Stimulated activated CD4-positive, alpha-beta T cell treated with anti-CD3 and anti-CD28 coated beads, Interleukin-12 subunit alpha, Interleukin-12 subunit beta, amount 100 ng/mL, for 4 hours (primary cell): ENCODE measurements at regions not wholly inside any gene's neighbourhood (a gene's known extent, or its start where the extent isn't known, plus 50 kb on each side); places are given as distances from the start of the nearest gene placed in this dataset.

Experiments
- DNase-seq: peaks from one replicate; pipeline ENCODE4 v3.0.0-alpha.2; 2020

GRCh38 chr13:106819413-106820180 is 251.7 kb upstream of the ARGLU1 start:
- no peak for DNase-seq

- DNase-seq = no peak
Measured at GRCh38 chr13:106818971-106819370, 251.0 kb upstream of the ARGLU1 start.

- DNase-seq = no peak
Measured at GRCh38 chr13:106815545-106815944, 247.6 kb upstream of the ARGLU1 start.

GRCh38 chr13:106814463-106814862 is 246.5 kb upstream of the ARGLU1 start:
- no peak for DNase-seq

GRCh38 chr13:106810069-106810468 is 242.1 kb upstream of the ARGLU1 start:
- no peak for DNase-seq

GRCh38 chr13:106804991-106805390 is 237.1 kb upstream of the ARGLU1 start:
- DNase-seq = no peak

GRCh38 chr13:106802917-106803316 is 235.0 kb upstream of the ARGLU1 start:
- no peak for DNase-seq

GRCh38 chr13:106799781-106800335 is 231.9 kb upstream of the ARGLU1 start:
- no peak for DNase-seq

GRCh38 chr13:106797081-106797640 is 229.2 kb upstream of the ARGLU1 start:
- DNase-seq = no peak

- DNase-seq = no peak
Measured at GRCh38 chr13:106796280-106797047, 228.5 kb upstream of the ARGLU1 start.

GRCh38 chr13:106795847-106796246 is 227.9 kb upstream of the ARGLU1 start:
- DNase-seq = no peak

GRCh38 chr13:106794117-106794516 is 226.2 kb upstream of the ARGLU1 start:
- no peak for DNase-seq

GRCh38 chr13:106789911-106790310 is 222.0 kb upstream of the ARGLU1 start:
- no peak for DNase-seq

GRCh38 chr13:106786006-106786563 is 218.1 kb upstream of the ARGLU1 start:
- DNase-seq = no peak

GRCh38 chr13:106774621-106775020 is 206.7 kb upstream of the ARGLU1 start:
- DNase-seq = no peak

- DNase-seq = no peak
Measured at GRCh38 chr13:106772006-106772601, 204.2 kb upstream of the ARGLU1 start.

GRCh38 chr13:106768991-106769390 is 201.1 kb upstream of the ARGLU1 start:
- DNase-seq = no peak

GRCh38 chr13:106762708-106763107 is 194.8 kb upstream of the ARGLU1 start:
- DNase-seq = no peak

GRCh38 chr13:106756446-106756845 is 188.5 kb upstream of the ARGLU1 start:
- no peak for DNase-seq

- DNase-seq = no peak
Measured at GRCh38 chr13:106755542-106755941, 187.6 kb upstream of the ARGLU1 start.

GRCh38 chr13:106753251-106753650 is 185.3 kb upstream of the ARGLU1 start:
- no peak for DNase-seq

GRCh38 chr13:106752584-106753170 is 184.7 kb upstream of the ARGLU1 start:
- no peak for DNase-seq

GRCh38 chr13:106748785-106749184 is 180.8 kb upstream of the ARGLU1 start:
- no peak for DNase-seq
